ENCODE measurements at regions not wholly inside any gene's neighbourhood (a gene's known extent, or its start where the extent isn't known, plus 50 kb on each side); places are given as distances from the start of the nearest gene placed in this dataset.

- no peak for DNase-seq
Observed at GRCh38 chr10:130894471-130894870, 417.1 kb downstream of the TCERG1L start.

- DNase-seq = no peak
Observed at GRCh38 chr10:130895161-130895560, 416.4 kb downstream of the TCERG1L start.

- no peak for DNase-seq
Observed at GRCh38 chr10:130897815-130898214, 413.7 kb downstream of the TCERG1L start.

- DNase-seq = no peak
Observed at GRCh38 chr10:130898381-130898780, 413.1 kb downstream of the TCERG1L start.

- no peak for DNase-seq
Observed at GRCh38 chr10:130899856-130900255, 411.7 kb downstream of the TCERG1L start.

GRCh38 chr10:130900441-130901160 is 410.9 kb downstream of the TCERG1L start:
- DNase-seq = no peak

- no peak for DNase-seq
Observed at GRCh38 chr10:130901311-130902165, 410.0 kb downstream of the TCERG1L start.

- no peak for DNase-seq
Observed at GRCh38 chr10:130902471-130902870, 409.1 kb downstream of the TCERG1L start.

- DNase-seq = no peak
Observed at GRCh38 chr10:130902929-130903328, 408.6 kb downstream of the TCERG1L start.

GRCh38 chr10:130904676-130905075 is 406.8 kb downstream of the TCERG1L start:
- DNase-seq = no peak

- no peak for DNase-seq
Observed at GRCh38 chr10:130905386-130905785, 406.1 kb downstream of the TCERG1L start.

GRCh38 chr10:130905921-130906320 is 405.6 kb downstream of the TCERG1L start:
- no peak for DNase-seq

- no peak for DNase-seq
Observed at GRCh38 chr10:130910848-130911247, 400.7 kb downstream of the TCERG1L start.

GRCh38 chr10:130913844-130914243 is 397.7 kb downstream of the TCERG1L start:
- no peak for DNase-seq

- no peak for DNase-seq
Observed at GRCh38 chr10:130914367-130914766, 397.2 kb downstream of the TCERG1L start.

GRCh38 chr10:130915065-130915464 is 396.5 kb downstream of the TCERG1L start:
- no peak for DNase-seq

GRCh38 chr10:130921461-130921860 is 390.1 kb downstream of the TCERG1L start:
- DNase-seq = no peak

- no peak for DNase-seq
Observed at GRCh38 chr10:130921911-130922440, 389.5 kb downstream of the TCERG1L start.

GRCh38 chr10:130923596-130923995 is 387.9 kb downstream of the TCERG1L start:
- DNase-seq = no peak

GRCh38 chr10:130924138-130924819 is 387.2 kb downstream of the TCERG1L start:
- DNase-seq = no peak

- no peak for DNase-seq
Observed at GRCh38 chr10:130926442-130926841, 385.1 kb downstream of the TCERG1L start.

- no peak for DNase-seq
Observed at GRCh38 chr10:130927157-130927556, 384.4 kb downstream of the TCERG1L start.

- DNase-seq = no peak
Observed at GRCh38 chr10:130928306-130928705, 383.2 kb downstream of the TCERG1L start.

Measured in SHP77 treated with DMSO at 0.1 percent for 48 hours (cell line).